Thyroid gland (tissue), 4 donors: ENCODE measurements at regions not wholly inside any gene's neighbourhood (a gene's known extent, or its start where the extent isn't known, plus 50 kb on each side); places are given as distances from the start of the nearest gene placed in this dataset.

Experiments used
- DNase-seq, 2 donors: peaks; one replicate each; pipeline ENCODE4 v3.0.0-alpha.2; 2019
- H3K27ac ChIP-seq, 3 donors: fragments of 200-600 bp; sonication (generic); 1 replicate in 2 of 3; 2 replicates in 1 of 3; pipeline ENCODE4 v1.5.1; 2016 to 2019; ENCODE audit warnings: mild to moderate bottlenecking in 1 of 3, moderate library complexity in 1 of 3
- H3K27me3 ChIP-seq: fragments of 200-600 bp; sonication (generic); one replicate; pipeline ENCODE4 v1.5.1; 2019
- H3K36me3 ChIP-seq, 2 donors: fragments of 200-600 bp; sonication (generic); one replicate each; pipeline ENCODE4 v1.5.1; 2016 to 2019
- H3K4me1 ChIP-seq, 2 donors: fragments of 200-600 bp; sonication (generic); one replicate each; pipeline ENCODE4 v1.5.1; 2017 to 2019
- H3K4me3 ChIP-seq, 3 donors: fragments of 200-600 bp; sonication (generic); replicated peaks in 1 of 3; 1 replicate in 2 of 3; 2 replicates in 1 of 3; pipeline ENCODE4 v1.5.1; 2016; ENCODE audit warnings: mild to moderate bottlenecking in 1 of 3
- H3K9me3 ChIP-seq: fragments of 200-600 bp; sonication (generic); one replicate; pipeline ENCODE4 v1.5.1; 2017
- POLR2A ChIP-seq, 2 donors: fragments of 450-650 bp; IDR thresholded peaks; one replicate each; pipeline ENCODE4 v1.6.1; 2017; ENCODE audit warnings: antibody characterized with exemption in 2 of 2, mild to moderate bottlenecking in 2 of 2, moderate library complexity in 1 of 2
- WGBS, 2 donors: methylation state at CpG; one replicate each; pipeline ENCODE4 v1.1.5; 2017; 5-methylcytosine and 5-hydroxymethylcytosine counted together
- intact Hi-C: fragments of 100-400 bp; cut with DNase I; formaldehyde crosslinking; loops from one replicate; pipeline ENCODE4 v1.15.1; 2023
- TF ChIP-seq, protein P1 (sequence below), 6 experiments: fragments of 200-600 bp in 3 of 6; fragments of 450-650 bp in 3 of 6; sonication (generic) in 3 of 6; IDR thresholded peaks; one replicate each; pipeline ENCODE4 v1.5.1; 2016 to 2019; ENCODE audit warnings: antibody characterized with exemption in 6 of 6, mild to moderate bottlenecking in 2 of 6, inconsistent platforms in 1 of 6, moderate library complexity in 1 of 6

DNA sequence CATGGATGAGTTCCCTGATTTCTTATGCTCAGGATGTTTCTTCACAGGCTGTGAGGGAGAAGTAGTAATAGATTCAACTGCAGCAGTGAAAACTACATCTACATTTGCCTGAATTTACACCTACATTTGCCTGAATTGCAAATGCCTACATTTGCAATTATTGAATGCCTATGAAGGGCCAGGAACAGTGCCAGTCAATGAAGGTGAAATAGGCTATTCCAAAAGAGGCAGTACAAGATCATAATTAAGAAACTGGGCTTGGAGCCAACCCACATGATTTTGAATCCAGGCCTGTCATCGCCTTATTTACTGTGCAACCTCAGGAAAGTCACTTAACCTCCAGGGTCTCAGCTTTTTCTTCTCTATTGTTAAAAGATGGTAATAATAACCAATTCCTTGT lies 1353.3 kb downstream of the FAM181B start:
- WGBS, 2 donors = 77 to 92% methylated on average over 1 of the region's 1 CpG
- H3K4me1 ChIP-seq = no peaks in the 10 kb centered on the region
- no peaks in the 10 kb centered on the region for H3K27me3 ChIP-seq
- no peak overlapping the region for H3K27ac ChIP-seq
- TF ChIP-seq, protein P1, sequence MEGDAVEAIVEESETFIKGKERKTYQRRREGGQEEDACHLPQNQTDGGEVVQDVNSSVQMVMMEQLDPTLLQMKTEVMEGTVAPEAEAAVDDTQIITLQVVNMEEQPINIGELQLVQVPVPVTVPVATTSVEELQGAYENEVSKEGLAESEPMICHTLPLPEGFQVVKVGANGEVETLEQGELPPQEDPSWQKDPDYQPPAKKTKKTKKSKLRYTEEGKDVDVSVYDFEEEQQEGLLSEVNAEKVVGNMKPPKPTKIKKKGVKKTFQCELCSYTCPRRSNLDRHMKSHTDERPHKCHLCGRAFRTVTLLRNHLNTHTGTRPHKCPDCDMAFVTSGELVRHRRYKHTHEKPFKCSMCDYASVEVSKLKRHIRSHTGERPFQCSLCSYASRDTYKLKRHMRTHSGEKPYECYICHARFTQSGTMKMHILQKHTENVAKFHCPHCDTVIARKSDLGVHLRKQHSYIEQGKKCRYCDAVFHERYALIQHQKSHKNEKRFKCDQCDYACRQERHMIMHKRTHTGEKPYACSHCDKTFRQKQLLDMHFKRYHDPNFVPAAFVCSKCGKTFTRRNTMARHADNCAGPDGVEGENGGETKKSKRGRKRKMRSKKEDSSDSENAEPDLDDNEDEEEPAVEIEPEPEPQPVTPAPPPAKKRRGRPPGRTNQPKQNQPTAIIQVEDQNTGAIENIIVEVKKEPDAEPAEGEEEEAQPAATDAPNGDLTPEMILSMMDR (IDR thresholded peaks at IDR 0.05) = no peak
- TF ChIP-seq POLR2A (IDR thresholded peaks at IDR 0.05) = no peak
- no peaks in the 10 kb centered on the region for H3K36me3 ChIP-seq
- intact Hi-C loops = no loop called here
- H3K9me3 ChIP-seq = no peaks in the 10 kb centered on the region
- H3K4me3 ChIP-seq = no peak overlapping the region
- no peak for DNase-seq

DNA sequence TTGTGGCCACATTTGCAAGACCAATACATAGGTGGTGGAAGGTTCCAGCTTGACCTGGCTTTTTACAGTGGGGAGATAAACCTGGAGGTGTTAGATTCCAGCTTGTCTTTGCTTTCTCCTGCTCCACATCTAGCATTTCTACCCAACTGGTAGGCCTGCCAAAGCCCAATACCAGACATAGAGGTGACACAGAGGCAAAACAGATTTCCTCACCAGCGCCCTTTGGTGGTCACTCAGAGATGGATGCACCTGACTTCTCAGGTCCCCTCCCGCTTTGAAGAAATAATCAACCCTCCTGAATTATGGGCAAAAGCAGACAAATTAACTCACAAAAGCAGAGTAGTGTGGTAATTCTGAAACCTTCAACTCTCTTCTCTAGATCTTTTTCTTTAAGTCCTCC lies 1356.2 kb downstream of the FAM181B start:
- TF ChIP-seq, protein P1 (IDR thresholded peaks at IDR 0.05) = no peak
- no peak for TF ChIP-seq POLR2A (IDR thresholded peaks at IDR 0.05)
- no peaks in the 10 kb centered on the region for H3K27me3 ChIP-seq
- H3K36me3 ChIP-seq = no peaks in the 10 kb centered on the region
- intact Hi-C loops = no loop called here
- no peak overlapping the region for H3K27ac ChIP-seq
- 68 to 81% methylated on average over 2 of the region's 2 CpGs for WGBS, 2 donors
- no peak overlapping the region for H3K4me3 ChIP-seq
- no peaks in the 10 kb centered on the region for H3K4me1 ChIP-seq
- H3K9me3 ChIP-seq = no peaks in the 10 kb centered on the region
- no peak for DNase-seq

DNA sequence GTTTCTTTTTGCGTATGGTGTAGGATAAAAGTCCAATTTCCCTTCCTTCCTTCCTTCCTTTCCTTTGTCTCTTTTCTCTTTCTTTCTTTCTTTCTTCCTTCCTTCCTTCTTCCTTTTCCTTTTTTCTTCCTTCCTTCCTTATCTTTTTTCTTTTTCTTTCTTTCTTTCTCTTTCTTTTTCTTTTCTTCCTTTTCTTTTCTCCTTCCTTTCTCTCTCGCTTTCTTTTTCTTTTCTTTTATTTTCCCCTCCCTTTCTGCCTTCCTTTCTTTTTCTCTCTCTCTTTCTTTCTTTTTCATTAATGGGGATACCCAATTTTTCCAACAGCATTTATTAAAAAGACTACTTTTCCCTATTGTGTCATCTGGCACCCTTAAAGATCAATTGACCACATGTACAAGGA lies 1359.7 kb downstream of the FAM181B start:
- Histone ChIP-seq H3K4me3 (no peak overlapping the region), H3K27ac (no peak overlapping the region), H3K4me1 (no peaks in the 10 kb centered on the region), H3K36me3 (no peaks in the 10 kb centered on the region), H3K27me3 (no peaks in the 10 kb centered on the region), H3K9me3 (no peaks in the 10 kb centered on the region)
- 86 to 94% methylated on average over 2 of the region's 2 CpGs for WGBS, 2 donors
- no peak for DNase-seq
- intact Hi-C loops = no loop called here
- TF ChIP-seq POLR2A (IDR thresholded peaks at IDR 0.05) = no peak
- TF ChIP-seq, protein P1 (IDR thresholded peaks at IDR 0.05) = no peak

DNA sequence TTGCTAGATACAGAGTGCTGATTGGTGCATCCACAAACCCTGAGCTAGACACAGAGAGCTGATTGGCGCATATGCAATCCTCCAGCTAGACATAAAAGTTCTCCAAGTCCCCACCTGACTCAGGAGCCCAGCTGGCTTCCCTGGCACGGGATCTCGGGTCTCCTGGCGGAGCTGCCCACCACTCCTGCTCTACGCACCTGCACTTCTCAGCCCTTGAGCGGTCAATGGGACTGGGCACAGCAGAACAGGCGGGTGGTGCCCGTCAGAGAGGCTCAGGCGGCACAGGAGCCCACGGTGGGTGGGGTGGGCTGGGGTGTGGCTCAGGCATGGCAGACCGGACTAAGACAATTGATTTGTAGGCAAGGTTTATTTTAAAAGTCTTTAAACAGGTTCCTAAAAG lies 1365.5 kb downstream of the FAM181B start:
- Histone ChIP-seq H3K27ac (no peak overlapping the region), H3K4me1 (no peaks in the 10 kb centered on the region), H3K36me3 (no peaks in the 10 kb centered on the region), H3K27me3 (no peaks in the 10 kb centered on the region), H3K9me3 (no peaks in the 10 kb centered on the region), H3K4me3 (no peak overlapping the region)
- no peak for TF ChIP-seq POLR2A (IDR thresholded peaks at IDR 0.05)
- TF ChIP-seq, protein P1 (IDR thresholded peaks at IDR 0.05) = no peak
- 91 to 94% methylated on average over 5 to 11 of the region's 11 CpGs for WGBS, 2 donors
- DNase-seq = no peak
- intact Hi-C loops = no loop called here

DNA sequence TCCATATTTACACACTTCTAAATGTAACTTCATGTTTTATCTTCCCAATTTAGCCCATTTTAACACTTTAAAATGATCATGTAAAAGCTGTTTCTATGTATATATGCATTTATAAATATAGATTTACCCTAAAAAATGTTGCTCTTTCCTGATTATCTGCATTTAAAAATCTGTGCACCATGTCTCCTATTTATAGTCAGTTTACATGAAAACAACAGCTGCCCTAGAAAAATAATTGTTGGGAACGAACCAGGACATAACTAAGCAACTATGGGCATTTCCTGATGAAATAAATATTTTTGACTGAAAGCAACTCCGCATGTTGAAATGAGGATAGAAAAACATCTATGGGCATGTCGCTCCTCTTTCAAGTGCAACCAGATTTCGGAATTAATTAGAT lies 1368.2 kb downstream of the FAM181B start:
- H3K4me3 ChIP-seq = no peak overlapping the region
- no peaks in the 10 kb centered on the region for H3K27me3 ChIP-seq
- no peaks in the 10 kb centered on the region for H3K4me1 ChIP-seq
- no peak for DNase-seq
- no peaks in the 10 kb centered on the region for H3K36me3 ChIP-seq
- no peaks in the 10 kb centered on the region for H3K9me3 ChIP-seq
- no peak for TF ChIP-seq POLR2A (IDR thresholded peaks at IDR 0.05)
- TF ChIP-seq, protein P1 (IDR thresholded peaks at IDR 0.05) = no peak
- WGBS, 2 donors = 84% methylated on average over 4 of the region's 4 CpGs
- intact Hi-C loops = no loop called here
- H3K27ac ChIP-seq = no peak overlapping the region
